HG03025 (cell line): ENCODE measurements at regions not wholly inside any gene's neighbourhood (a gene's known extent, or its start where the extent isn't known, plus 50 kb on each side); places are given as distances from the start of the nearest gene placed in this dataset.

ENCODE experiments used
- ATAC-seq: cut with Tn5 transposase; IDR thresholded peaks from one replicate; pipeline ENCODE4 v1.9.1; 2021; ENCODE audit warnings: mild to moderate bottlenecking, moderate library complexity; ENCODE audit not compliant: unreplicated experiment, low FRiP score

DNA sequence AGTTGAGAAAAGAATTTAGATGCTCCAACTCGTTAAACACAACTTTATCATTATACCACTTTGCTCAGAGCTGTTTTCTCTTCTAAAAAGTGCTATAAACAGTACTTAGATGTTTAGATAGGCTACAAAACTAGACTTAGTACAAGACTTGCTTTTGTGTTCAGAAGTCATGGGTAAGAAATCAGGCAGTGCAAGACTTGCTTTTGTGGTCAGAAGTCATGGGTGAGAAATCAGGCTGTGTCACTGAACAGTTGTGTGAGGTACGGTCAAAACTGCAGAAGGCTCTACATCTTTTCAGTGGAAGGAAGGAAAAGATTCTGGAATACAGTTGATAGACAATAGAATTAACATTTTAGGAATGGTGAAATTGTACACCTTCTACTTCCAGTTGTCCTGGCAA lies 239.7 kb downstream of the DNAJB9 start:
- ATAC-seq: no peak

GRCh38 chr7:108810756-108811385 lies 241.2 kb downstream of the DNAJB9 start:
- ATAC-seq: no peak

- no peak for ATAC-seq
These were observed 243.8 kb downstream of the DNAJB9 start for GRCh38 chr7:108813251-108814014.

DNA sequence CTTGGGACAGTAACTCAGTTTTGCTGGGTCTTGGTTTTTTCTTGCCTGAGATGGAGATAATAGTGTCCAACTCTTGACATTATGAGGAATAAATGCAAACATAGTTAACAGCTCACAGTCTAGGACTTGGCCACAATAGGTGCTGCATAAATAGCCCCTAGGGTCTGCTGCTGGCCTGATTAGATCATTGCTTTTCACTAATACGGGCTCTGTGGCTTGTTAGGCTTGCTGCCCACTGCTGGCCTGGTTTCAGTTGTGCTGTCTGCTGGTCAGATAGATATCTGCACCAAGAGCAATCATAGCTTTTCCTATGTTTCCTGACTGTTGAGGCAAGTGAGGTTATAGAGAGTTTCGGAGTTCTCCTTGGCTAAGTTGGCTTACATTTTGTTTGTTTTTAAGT lies 246.1 kb downstream of the DNAJB9 start:
- ATAC-seq: no peak

DNA sequence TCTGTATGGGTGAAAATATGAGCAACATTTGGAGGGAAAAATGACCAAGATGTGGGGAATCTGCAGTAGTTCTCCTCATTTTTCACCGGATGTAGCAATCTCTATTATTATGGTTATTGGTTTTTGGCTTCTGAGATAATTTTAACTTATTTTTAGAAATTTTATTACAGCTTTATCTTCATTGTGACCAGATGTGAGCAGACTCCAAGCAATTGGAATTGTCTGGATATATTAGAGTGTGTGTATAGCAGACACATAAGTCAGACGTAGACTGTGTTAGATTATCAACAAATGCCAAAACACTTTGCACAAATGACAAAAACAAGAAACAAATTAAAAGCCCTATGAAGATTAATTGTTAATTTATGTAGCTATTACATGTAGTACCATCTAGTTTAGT lies 249.1 kb downstream of the DNAJB9 start:
- ATAC-seq: no peak

- ATAC-seq: no peak
These were observed 255.3 kb downstream of the DNAJB9 start for GRCh38 chr7:108824840-108825580.

- no peak for ATAC-seq
These were observed 255.9 kb downstream of the DNAJB9 start for GRCh38 chr7:108825581-108825909.

DNA sequence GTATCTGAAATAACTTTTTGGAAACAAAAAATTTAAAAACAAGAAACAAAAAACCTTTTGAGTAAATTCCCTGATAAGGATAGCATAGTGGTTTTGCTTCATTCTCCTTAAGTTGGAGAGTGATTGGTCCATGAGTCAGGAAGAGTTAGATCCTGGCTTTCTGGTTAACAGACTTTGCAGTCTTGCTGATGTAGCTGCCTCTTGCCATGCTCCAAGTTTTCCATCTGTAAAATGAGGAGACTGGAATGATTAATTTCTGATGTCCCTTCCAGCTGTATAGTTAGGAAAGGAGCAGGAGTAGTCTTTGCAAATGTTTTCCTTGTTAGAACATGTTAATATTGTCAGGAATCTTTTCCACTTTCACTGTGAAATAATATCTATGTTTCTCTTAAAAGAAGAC lies 266.6 kb downstream of the DNAJB9 start:
- no peak for ATAC-seq

- ATAC-seq: no peak
These were observed 268.5 kb downstream of the DNAJB9 start for GRCh38 chr7:108838198-108838597.

- no peak for ATAC-seq
These were observed 269.4 kb downstream of the DNAJB9 start for GRCh38 chr7:108839076-108839475.

DNA sequence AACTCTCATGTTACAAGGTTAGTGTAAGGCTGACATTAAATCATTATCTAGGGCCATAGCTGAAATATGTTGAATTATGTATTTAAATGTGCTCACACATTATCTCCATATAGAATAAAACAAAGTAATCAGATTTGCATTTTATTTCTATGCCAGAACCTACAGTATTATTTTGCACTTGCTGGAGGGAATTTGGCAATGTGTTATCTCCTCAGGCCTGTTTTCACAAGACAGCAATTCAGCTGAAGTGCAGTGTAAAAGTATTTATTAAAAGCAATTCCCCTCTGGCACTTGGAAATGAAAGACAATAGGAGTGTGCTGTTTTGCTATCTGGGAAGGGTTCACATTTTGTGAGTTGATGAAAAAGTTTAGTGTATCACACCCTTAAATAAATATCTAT lies 276.3 kb downstream of the DNAJB9 start:
- ATAC-seq: no peak

DNA sequence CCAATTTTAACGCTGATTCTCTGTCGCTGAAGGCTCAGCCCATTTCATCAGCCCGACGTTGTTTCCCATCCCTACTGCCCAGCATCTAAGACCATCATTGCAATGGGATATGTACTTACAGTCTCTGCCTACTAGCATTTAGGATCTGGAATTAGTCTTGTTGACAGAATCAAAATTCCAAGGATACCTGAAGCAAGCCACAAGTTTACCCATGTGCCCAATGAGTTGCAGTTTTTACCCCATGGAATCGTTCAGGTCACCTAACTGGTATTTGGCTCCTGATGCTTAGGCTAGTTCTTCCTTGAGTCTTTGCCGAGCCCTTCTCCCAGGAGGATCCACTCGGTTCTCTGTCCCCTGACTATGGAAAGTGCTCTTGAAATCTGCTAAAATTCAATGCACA lies 276.8 kb downstream of the DNAJB9 start:
- no peak for ATAC-seq

- no peak for ATAC-seq
These were observed 278.8 kb downstream of the DNAJB9 start for GRCh38 chr7:108848486-108848885.

- ATAC-seq: no peak
These were observed 290.9 kb downstream of the DNAJB9 start for GRCh38 chr7:108860615-108861014.

GRCh38 chr7:108861071-108861470 lies 291.4 kb downstream of the DNAJB9 start:
- no peak for ATAC-seq

- ATAC-seq: no peak
These were observed 293.7 kb downstream of the DNAJB9 start for GRCh38 chr7:108863227-108863848.

GRCh38 chr7:108869070-108869469 lies 299.4 kb downstream of the DNAJB9 start:
- ATAC-seq: no peak

DNA sequence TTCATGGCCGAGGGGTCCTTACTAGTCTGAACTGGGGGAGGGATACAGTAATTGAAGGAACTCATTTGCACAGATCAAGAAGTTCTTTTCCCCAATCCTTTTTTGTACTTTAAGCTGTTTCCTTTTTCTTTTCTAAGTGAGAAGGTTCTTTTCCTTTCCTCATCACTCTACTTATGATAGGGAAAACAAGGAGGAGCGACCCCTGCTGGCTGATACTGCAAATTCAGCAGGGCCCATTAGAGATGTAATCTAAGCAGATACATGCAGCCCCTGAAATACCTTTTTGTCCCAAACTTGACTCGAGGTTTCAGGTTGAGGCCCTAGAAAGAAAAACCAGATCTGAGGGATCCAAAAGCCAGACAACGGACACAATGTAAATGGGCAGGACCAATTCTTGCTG lies 305.5 kb downstream of the DNAJB9 start:
- no peak for ATAC-seq

GRCh38 chr7:108890862-108891261 lies 321.2 kb downstream of the DNAJB9 start:
- ATAC-seq: no peak

DNA sequence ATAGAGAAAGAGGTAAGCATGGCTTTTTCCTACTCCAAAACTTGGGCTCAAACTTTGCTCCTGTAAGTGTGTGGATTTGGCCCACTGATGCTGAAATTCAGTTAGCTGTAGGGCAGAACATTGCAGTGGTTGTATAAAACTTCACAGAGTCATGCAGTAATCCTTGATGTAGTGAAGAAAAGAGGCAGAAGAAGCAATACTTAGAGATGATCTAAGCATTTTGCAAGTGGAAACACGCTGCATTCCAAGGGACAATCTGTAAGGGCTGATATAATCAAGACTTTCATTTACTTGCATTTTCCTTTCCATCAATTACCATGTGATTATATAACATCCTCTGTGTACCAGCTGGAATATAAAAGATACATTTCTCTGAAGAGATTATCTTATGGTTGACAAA lies 338.8 kb downstream of the DNAJB9 start:
- ATAC-seq: no peak

GRCh38 chr7:108911016-108911415 lies 341.3 kb downstream of the DNAJB9 start:
- no peak for ATAC-seq
